GM18498 (cell line): ENCODE measurements at regions not wholly inside any gene's neighbourhood (a gene's known extent, or its start where the extent isn't known, plus 50 kb on each side); places are given as distances from the start of the nearest gene placed in this dataset.

Experiments
- ATAC-seq: cut with Tn5 transposase; IDR thresholded peaks from one replicate; pipeline ENCODE4 v1.9.1; 2021; ENCODE audit warnings: mild to moderate bottlenecking, moderate library complexity; ENCODE audit not compliant: unreplicated experiment

DNA sequence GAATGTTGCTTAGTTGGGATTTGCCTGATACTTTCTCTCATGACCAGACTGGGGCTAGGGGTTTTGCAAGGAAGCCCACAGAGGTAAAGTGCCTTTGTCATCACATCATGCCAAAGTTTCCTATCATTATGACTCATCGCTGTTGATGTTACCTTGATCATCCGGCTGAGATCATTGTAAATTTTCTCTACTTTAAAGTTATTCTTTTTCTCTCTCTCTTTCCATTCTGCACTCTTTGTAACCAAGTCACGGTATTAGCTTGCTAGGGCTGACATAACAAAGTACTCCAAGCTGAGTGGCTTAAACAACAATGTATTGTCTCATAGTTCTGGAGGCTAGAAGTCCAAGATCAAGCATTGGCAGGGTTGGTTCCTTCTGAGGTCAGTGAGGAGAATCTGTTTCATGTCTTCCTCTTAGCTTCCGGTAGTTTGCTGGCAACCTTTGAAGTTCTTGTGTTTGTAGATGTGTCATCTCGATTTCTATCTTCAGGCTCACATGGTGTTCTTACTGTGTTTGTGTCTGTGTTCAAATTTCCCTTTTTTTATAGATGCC lies 113.0 kb downstream of the DTHD1 start:
- ATAC-seq, result no peak

DNA sequence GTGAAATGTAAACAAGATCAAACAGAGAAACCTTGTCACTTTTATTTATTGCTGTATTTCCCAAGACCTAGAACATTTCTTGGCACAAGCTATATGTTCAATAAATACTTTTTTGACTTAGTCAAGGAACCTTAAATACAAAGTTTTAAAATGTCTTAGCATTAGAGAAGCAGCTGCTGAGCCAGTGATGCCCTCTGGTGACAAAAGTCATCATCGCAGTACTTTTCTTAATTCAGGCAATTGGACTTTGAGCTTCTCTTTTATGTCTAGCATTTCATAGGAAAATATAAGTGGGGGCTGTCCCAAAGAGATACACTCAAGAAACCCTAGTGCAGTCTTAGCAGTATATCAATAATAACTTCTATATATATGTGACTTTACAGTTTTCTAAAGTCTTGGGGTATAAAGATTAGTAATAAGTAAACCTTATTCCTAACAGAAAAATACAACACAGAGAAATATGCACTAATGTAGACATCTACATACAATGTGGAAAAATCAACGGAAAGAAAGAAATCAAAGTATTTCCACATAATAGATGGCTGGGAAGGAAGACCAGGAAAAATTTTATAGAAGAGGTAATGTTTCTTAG lies 118.4 kb downstream of the DTHD1 start:
- ATAC-seq, result no peak

DNA sequence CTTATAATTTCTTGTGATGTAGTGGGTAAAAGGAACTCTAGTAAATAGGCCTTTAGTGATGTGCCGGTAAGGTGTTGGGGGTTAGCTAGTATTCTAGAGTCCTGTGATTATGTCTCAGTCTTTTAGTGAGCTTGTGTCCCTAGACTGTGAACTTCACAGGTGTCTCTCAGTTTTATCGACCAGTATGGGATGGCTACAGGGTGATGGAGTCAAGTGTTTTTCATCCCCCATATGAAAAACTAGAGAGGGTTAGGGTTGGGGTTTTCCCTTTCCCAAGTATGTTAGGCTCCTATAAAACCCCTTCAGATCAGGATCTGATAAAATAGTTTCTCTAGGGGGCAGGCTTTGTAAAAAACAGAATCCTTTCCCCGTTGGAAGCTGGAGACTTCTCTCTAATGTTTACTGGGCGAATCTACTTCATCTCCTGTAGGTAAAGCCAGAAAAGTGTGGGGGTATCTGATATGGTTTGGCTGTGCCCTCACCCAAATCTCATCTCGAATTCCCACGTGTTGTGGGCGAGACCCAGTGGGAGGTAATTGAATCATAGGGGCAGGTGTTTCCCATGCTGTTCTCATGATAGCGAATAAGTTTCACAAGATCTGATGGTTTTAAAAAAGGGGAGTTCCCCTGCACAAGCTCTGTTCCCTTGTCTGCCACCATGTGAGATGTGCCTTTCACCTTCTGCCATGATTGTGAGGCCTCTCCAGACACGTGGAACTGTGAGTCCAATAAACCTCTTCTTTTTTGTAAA lies 120.8 kb downstream of the DTHD1 start:
- ATAC-seq, result no peak

DNA sequence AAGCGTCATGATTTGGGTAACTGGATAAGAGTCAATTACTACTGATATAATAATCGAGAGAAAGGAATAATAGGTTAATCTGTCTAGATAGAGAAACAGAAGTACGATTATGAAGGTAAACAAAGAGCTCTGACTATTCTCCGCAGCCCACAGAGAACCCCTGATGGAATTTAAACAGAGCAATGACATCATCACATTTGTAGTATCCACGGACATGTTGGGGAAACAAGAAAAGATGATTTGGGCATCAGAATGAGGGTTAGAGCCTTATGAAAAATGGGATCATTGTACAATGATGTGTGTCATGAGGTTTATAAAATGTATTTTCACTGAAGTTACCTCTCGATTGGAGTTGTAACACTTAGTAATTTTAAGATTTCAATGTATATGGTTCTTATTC lies 129.9 kb downstream of the DTHD1 start:
- no peak for ATAC-seq

DNA sequence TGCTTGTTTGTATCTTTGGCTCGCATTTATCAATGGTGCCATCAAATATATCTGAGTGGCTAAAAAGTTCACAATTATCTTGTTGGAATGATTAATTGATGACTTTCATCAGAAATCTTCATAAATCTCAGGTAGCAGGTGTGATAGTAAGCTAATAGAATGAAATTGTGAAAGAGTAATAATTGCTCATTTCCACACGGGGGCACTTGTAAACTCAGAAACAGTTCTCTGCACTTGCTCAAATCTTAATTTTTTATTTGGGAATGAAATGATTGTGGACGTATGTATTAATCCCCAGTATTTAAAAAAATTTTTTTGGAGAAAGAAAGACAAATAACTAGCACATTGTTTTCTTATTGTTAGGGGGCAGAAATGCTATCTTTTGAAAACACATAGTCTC lies 132.8 kb downstream of the DTHD1 start:
- ATAC-seq, result no peak

DNA sequence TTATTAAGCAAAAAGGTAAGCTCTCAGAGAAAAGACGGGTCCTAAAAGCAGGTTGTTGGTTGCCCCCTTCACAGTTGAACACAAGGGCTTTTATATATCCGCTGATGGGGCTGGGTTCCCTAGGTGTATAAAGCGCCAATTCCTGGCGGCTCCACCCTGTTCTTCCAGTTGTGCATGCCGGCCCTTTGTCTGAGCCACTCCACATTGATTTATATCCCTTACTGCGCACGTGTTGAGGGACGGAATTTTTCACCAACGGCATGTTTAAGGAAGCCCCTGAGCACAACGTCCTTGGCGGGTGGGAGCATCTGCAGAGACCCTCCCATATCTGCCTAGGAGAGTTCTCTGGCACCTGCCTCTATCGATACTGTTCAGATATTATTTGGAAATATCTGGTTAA lies 135.7 kb downstream of the DTHD1 start:
- ATAC-seq, result no peak

DNA sequence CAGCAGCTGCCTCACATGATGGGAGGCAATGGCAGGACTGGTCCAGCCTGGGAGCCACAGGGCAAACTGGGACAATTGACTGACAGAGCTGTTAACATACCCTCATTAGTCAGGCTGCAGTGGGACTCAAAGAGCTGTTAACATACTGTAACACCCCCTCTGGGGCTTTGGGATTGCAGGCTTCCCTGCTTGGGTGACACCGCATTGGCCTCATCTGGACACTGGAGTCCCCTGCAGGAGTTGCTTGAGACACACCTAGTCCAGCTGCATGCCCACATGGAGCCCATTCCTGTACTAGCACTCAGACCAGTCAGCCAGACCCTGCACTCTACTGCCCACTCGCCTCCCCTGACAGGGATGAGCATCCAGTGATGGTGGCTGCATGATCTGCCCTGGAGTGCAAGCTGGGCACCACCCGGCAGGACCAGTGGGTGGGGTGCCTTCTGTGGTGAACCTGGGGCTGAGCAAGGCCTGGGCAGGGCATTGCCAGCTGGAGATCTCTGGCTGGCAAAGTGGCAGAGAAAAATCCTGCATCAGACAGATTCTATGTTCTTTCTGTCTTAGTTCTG lies 138.8 kb downstream of the DTHD1 start:
- no peak for ATAC-seq

DNA sequence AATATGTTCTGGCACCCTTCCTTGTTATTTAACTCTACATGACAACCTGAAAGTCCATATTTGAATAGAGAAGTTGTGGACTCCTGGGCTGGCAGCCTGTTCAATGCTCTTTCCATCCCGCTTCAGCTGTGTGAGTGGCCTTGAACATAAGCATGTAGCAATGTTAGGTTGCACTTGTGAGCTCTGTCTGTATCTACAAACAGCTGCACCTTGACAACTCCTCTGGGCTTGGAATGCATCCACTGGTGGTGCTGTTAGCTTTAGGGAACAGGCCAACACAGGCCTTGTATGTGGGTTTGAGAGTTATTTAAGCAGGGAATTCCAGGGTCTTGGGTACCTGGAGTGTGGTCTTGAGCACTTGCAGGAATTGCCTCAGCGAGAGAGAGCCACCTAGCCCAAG lies 141.2 kb downstream of the DTHD1 start:
- ATAC-seq, result no peak

DNA sequence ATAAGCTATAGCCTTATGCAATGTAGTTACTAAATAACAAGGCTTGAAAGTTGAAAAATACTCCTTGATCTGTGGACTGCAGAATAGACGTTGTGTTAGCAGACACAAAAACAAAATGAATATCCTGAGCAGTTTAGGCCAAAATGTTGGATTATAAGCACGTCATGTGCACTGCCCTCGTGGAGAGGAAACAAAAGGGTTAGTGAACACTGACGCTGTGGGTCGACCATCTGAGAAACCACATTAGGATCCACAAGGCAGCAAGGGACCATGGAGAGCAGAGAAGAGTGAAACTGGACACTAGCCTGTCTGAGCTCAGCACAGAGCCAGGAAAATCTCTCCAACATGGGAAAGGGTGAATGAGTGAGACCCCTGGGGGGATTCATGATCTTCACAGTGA lies 145.3 kb downstream of the DTHD1 start:
- ATAC-seq, result no peak

DNA sequence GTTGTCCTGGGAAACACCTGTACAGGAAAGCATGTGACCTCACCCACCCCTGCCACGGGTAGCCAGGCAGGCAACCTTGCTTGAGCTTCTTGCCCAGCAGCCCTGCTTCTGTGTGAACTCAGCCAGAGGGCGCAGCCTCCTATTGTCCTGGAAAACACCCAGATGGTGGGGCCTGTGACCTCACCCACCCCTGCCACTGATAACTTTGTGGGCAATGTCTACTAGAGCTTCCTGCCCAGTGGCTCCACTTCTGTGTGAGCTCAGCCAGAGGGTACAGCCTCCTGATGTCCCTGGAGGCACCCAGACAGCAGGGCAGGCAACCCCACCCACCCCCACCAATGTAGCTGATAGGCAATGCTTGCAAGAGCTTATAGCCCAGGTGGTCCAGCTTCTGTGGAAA lies 146.3 kb downstream of the DTHD1 start:
- ATAC-seq, result no peak

DNA sequence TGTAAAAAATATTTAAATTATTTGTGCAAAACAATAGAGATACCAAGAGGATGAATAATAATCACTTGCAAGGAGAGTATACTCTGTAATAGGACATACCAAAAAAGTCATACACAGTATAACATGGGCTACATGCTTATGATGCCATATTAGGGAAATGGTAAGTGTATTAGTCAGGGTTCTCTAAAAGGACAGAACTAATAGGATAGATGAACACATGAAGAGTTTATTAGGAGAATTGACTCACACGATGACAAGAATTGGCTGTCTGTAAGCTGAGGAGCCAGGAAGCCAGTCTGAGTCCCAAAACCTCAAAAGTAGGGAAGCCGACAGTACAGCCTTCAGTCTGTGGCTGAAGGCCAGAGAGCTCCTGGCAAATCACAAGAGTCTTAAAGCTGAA lies 151.2 kb downstream of the DTHD1 start:
- ATAC-seq, result no peak

DNA sequence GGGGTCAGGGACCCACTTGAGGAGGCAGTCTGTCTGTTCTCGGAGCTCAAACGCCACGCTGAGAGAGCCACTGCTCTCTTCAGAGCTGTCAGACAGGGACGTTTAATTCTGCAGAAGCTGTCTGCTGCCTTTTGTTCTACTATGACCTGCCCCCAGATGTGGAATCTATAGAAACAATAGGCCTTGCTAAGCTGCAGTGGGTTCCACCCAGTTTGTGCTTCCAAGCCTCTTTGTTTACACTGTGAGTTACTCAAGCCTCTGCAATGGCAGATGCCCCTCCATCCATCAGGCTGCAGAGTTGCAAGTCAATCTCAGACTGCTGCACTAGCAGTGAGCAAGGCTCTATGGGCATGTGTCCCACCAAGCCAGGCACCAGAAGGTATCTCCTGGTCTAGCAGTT lies 158.1 kb downstream of the DTHD1 start:
- ATAC-seq, result no peak

DNA sequence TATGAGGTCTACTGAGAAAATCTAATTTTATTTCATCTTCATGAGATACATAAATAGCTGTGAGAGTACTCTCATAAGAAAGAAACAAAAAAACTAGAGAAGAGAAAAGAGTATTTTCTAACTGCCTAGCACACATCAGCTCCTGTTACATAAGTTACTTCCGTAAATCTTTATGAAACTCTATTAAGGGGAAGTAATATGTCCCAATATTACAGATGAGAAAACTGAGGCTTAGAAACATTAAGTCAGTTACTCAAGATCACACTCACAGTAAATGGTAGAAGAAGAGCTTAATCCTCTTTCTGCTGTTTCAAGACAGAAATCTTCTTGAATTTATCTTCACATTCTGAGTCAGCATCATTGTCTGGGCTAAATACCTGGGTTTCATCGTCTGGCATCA lies 164.1 kb downstream of the DTHD1 start:
- ATAC-seq, result no peak

DNA sequence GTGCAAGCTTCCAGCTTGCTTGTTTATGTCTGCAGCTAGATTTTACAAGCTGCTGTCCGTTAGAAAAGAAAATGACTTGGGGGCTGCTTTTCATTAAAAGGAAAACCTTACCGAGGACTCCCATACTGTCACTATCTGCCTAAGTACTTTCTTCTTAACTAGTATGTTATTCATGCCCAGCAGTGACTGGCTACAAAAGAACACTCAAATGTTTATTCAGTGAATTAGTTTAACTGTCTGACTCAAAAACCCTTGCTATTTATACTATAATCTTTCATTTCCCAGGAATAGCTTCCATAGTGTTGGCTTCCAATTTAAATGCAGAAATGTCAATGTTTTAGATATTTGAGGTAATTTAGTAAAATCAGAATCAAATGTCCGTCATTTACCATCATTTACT lies 164.9 kb downstream of the DTHD1 start:
- ATAC-seq, result no peak

DNA sequence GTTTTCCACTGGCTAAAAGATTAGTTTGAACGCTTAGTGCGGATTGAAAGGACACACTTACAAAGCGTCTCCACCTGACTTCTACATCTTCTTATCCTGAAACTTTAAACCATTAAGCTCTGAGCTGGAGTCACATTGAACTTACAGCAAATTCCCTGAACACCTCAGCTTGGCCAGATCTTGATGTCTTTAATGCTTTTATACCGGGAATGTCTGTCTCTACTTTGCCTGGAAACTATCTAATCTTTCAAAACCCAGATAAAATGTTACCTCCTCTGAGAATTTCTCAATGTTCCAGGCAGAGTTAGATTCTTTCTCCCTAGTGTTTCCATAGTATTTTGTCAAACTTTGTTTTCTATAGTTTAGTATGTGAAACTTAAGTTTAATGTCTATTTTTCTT lies 179.9 kb downstream of the DTHD1 start:
- ATAC-seq, result no peak

DNA sequence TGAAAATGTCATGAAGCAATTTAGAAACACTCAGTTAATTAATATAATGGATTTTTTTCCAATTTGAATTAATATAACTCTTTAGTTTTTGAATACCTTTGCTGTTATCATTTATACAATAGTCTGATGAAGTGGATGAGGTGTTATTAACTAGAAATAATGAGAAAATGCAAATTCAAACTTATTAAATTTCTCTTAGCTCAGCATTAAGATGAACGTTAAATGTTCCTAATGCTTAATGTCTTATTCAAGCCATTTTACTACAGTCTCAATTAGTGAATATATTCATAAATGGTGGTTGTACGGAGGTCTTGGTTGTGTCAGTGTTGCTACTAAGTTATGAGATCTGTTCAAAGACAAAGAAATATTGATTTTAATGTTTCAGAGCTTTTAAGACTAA lies 186.3 kb downstream of the DTHD1 start:
- no peak for ATAC-seq

DNA sequence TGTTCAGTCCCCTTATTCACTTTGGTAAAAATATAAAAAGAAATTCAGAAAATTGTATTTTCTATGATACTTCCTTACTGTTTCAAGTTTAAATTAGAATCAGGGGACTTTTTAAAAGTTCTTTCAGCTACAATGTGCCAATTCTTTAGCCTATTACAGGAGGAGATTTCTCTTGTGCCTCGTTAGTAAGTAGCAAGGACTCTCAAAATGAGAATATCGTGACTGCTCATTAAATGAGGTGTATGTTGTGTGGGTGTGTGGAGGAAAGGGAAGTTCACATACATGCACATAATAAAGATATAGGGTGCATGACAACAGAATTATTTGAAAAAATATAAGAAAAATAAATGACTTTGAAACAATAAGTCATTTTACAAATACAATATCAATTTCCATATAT lies 190.5 kb downstream of the DTHD1 start:
- no peak for ATAC-seq

DNA sequence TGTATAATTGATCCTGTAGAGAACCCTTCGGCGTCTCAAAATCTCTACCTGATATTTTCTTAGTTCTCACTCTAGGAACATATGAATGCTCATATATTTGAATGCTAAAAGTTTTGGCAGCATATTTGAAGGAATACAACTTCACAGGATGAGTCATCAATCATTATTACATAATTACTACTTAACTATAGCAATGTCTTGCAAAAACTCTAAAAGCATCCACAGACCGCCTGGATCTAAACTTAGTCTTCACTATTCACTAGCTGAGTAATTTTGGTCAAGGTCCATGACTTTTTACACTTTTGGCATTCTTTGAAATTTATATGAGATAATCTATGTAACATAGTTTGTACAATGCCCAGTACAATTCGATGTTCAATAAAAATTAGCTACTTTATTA lies 194.7 kb downstream of the DTHD1 start:
- ATAC-seq, result no peak

DNA sequence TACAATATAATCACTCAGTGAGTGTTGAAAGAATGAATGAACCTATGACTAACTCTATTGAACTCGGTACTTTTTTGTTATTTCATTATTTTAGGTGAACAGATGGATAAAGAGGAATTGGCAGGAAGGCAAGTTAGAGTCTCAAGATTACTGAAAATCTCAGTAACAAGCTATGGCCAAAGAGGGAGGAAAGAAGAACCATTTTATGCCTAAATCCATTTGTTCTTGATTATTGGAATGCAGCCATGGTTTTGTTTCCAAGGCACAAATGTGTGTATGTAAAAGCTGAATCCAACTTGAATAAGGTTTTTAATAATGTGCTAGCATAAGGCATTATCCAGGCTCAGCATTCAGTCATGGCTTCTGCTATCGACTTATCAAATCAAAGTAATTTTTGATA lies 196.4 kb downstream of the DTHD1 start:
- no peak for ATAC-seq

DNA sequence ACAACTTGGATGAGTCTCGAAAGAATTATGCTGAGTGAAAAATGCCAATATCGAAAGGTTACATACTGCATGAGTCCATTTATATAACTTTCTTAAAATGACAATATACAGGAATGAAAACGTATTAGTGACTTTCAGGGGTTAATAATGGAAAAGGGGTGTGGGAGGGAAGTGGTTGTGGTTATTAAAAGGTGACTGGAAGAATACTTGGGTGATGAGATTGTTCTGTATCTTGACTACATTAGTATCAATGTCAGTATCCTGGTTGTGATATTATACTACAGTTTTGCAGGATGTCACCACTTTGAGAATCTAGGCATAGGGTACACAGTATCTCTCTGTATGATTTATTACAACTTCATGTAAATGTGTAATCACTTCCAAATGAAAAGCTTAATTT lies 204.5 kb downstream of the DTHD1 start:
- no peak for ATAC-seq

DNA sequence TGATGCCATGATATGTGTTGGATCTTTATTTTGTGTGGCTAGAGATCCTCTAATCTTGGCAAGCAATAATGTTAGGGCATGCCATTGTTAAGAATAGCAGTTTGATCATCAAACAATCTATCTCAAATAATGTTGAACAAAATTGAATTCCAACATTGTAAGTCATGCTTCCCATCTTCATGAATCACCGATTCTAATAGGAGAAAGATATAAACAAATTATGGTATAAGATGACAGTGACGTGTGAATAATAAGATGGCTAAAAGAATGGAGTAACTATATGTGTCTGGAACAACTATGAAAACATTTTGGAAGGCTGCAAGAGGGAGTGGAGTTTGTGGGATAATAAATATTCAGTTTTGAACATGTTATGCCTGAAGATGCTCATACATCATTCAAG lies 208.4 kb downstream of the DTHD1 start:
- no peak for ATAC-seq

DNA sequence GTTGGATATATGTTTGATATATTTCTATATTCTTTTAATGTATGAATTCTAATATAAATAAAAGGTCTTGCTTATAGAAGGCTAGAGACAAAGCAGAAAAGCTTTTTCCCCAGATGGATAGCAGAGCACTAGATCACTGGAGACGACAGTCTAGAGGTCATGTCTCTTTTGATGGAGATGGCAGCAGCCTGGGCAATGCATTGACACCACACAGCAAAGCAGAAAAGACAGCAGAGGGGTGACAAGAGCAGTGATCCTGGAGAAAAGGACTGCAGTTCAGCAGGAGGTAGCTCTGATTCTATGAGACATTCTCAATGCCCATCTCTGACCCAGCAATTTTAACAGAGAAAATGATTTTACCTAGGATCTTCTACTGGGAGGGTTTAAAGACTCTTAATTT lies 210.6 kb downstream of the DTHD1 start:
- no peak for ATAC-seq
